CD14-positive monocyte (primary cell): ENCODE measurements at regions not wholly inside any gene's neighbourhood (a gene's known extent, or its start where the extent isn't known, plus 50 kb on each side); places are given as distances from the start of the nearest gene placed in this dataset.

Experiments used
- DNase-seq, 3 donors: peaks; one replicate each; pipeline ENCODE4 v3.0.0-alpha.2; 2011 to 2022
- H2AFZ ChIP-seq: 2 replicates; pipeline ENCODE4 v1.6.0; 2012; ENCODE audit warnings: mild to moderate bottlenecking, low read depth, low read length, inconsistent platforms; ENCODE audit not compliant: insufficient read depth, poor library complexity, severe bottlenecking
- H3K27ac ChIP-seq, 2 donors: 1 replicate in 1 of 2; 2 replicates in 1 of 2; pipeline ENCODE4 v1.5.1; 2012 to 2013; ENCODE audit warnings: low read length in 2 of 2, control low read depth in 1 of 2, inconsistent platforms in 1 of 2, low read depth in 1 of 2, mild to moderate bottlenecking in 1 of 2
- H3K27me3 ChIP-seq, 2 donors: one replicate each; pipeline versions ENCODE4 v1.6.0 to v1.6.1; 2011 to 2013; ENCODE audit warnings: low read length in 2 of 2; ENCODE audit not compliant: control insufficient read depth in 2 of 2, insufficient read depth in 2 of 2
- H3K36me3 ChIP-seq, 2 donors: replicated peaks in 1 of 2; 1 replicate in 1 of 2; 2 replicates in 1 of 2; pipeline versions ENCODE4 v1.5.1 to v1.6.1; 2012 to 2013; ENCODE audit warnings: low read length in 2 of 2, control low read depth in 1 of 2, inconsistent platforms in 1 of 2, mild to moderate bottlenecking in 1 of 2; ENCODE audit not compliant: insufficient read depth in 2 of 2, control insufficient read depth in 1 of 2
- H3K4me1 ChIP-seq, 2 donors: 1 replicate in 1 of 2; 2 replicates in 1 of 2; pipeline versions ENCODE4 v1.5.1 to v1.6.1; 2012 to 2013; ENCODE audit warnings: low read length in 2 of 2, control low read depth in 1 of 2, inconsistent platforms in 1 of 2, mild to moderate bottlenecking in 1 of 2, moderate library complexity in 1 of 2; ENCODE audit not compliant: insufficient read depth in 2 of 2, control insufficient read depth in 1 of 2
- H3K4me2 ChIP-seq: replicated peaks from 2 replicates; pipeline ENCODE3; 2012; ENCODE audit warnings: low read length, moderate library complexity, mild to moderate bottlenecking; ENCODE audit not compliant: poor library complexity, severe bottlenecking; ENCODE audit errors: extremely low read depth
- H3K4me3 ChIP-seq, 3 experiments: fragments of 200-600 bp in 1 of 3; sonication (generic) in 1 of 3; replicated peaks in 1 of 3; 1 replicate in 2 of 3; 2 replicates in 1 of 3; pipeline ENCODE4 v1.5.1; 2011 to 2013; ENCODE audit warnings: low read length in 3 of 3, mild to moderate bottlenecking in 3 of 3, control low read depth in 2 of 3, low read depth in 2 of 3, inconsistent platforms in 1 of 3, moderate library complexity in 1 of 3
- H3K79me2 ChIP-seq: 2 replicates; pipeline ENCODE4 v1.6.0; 2012; ENCODE audit warnings: mild to moderate bottlenecking, control low read depth, inconsistent platforms, low read length, moderate library complexity; ENCODE audit not compliant: insufficient read depth
- H3K9ac ChIP-seq: 2 replicates; pipeline ENCODE4 v1.6.0; 2017; ENCODE audit warnings: low read length, mild to moderate bottlenecking; ENCODE audit not compliant: insufficient read depth, poor library complexity, severe bottlenecking
- H3K9me3 ChIP-seq, 2 donors: replicated peaks in 1 of 2; 1 replicate in 1 of 2; 2 replicates in 1 of 2; pipeline versions ENCODE4 v1.5.1 to v1.6.1; 2012 to 2013; ENCODE audit warnings: low read length in 2 of 2, control low read depth in 1 of 2; ENCODE audit not compliant: control insufficient read depth in 1 of 2, insufficient read depth in 1 of 2
- H4K20me1 ChIP-seq: 2 replicates; pipeline ENCODE4 v1.6.0; 2012; ENCODE audit warnings: mild to moderate bottlenecking, low read length, control low read depth, moderate library complexity; ENCODE audit not compliant: insufficient read depth
- H3K27ac Mint-ChIP-seq, 7 donors: one replicate each; pipeline ENCODE4 v1.8.0; 2020; ENCODE audit warnings: mild to moderate bottlenecking in 7 of 7, mixed read lengths in 7 of 7, moderate library complexity in 6 of 7, inconsistent platforms in 2 of 7
- H3K27me3 Mint-ChIP-seq, 3 donors: one replicate each; pipeline ENCODE4 v1.8.0; 2021 to 2022; ENCODE audit warnings: low read depth in 3 of 3, mild to moderate bottlenecking in 3 of 3, mixed read lengths in 3 of 3, moderate library complexity in 3 of 3, inconsistent platforms in 1 of 3
- H3K36me3 Mint-ChIP-seq, 2 donors: one replicate each; pipeline ENCODE4 v1.8.0; 2020; ENCODE audit warnings: mixed read lengths in 2 of 2, inconsistent platforms in 1 of 2, mild to moderate bottlenecking in 1 of 2
- H3K4me1 Mint-ChIP-seq: one replicate; pipeline ENCODE4 v1.8.0; 2020; ENCODE audit warnings: mild to moderate bottlenecking, mixed read lengths
- H3K4me3 Mint-ChIP-seq, 2 donors: one replicate each; pipeline ENCODE4 v1.8.0; 2020; ENCODE audit warnings: mild to moderate bottlenecking in 2 of 2, mixed read lengths in 2 of 2, moderate library complexity in 1 of 2
- H3K9me3 Mint-ChIP-seq, 7 donors: one replicate each; pipeline ENCODE4 v1.8.0; 2020 to 2022; ENCODE audit warnings: mixed read lengths in 7 of 7, mild to moderate bottlenecking in 6 of 7, moderate library complexity in 6 of 7, inconsistent platforms in 2 of 7
- CTCF ChIP-seq: fragments of 200-600 bp; IDR thresholded peaks from one replicate; pipeline ENCODE4 v1.8.0; 2022; ENCODE audit warnings: antibody characterized with exemption, mild to moderate bottlenecking
- WGBS: methylation state at CpG from one replicate; pipeline ENCODE4 v1.1.5; 2013; ENCODE audit warnings: missing lambda C conversion rate; ENCODE audit not compliant: insufficient coverage; 5-methylcytosine and 5-hydroxymethylcytosine counted together
- intact Hi-C, 2 donors: fragments of 100-400 bp; cut with micrococcal nuclease; formaldehyde crosslinking; loops; one replicate each; pipeline versions ENCODE4 v1.15.0 to v1.15.1; 2023

GRCh38 chr2:48116497-48116896 is 198.0 kb upstream of the FOXN2 start:
- Histone ChIP-seq H3K27me3 (no peaks in the 10 kb centered on the region), H3K4me2 (no peak overlapping the region), H3K9ac (no peak overlapping the region), H3K79me2 (peaks cover 4% of the 10 kb centered on the region), H3K9me3 (no peaks in the 10 kb centered on the region), H2AFZ (no peak overlapping the region), H3K27ac (no peak overlapping the region), H4K20me1 (no peaks in the 10 kb centered on the region), H3K4me3 (no peak overlapping the region), H3K36me3 (no peaks in the 10 kb centered on the region), H3K4me1 (peaks cover 58 to 71% of the 10 kb centered on the region in 2 donors)
- Mint-ChIP-seq H3K36me3 (peaks cover 0 to 3% of the 10 kb centered on the region in 2 donors), H3K9me3 (peaks cover 0 to 2% (median 0%) of the 10 kb centered on the region in 7 donors), H3K4me3 (no peak overlapping the region), H3K27ac (no peak overlapping the region), H3K27me3 (no peaks in the 10 kb centered on the region), H3K4me1 (peaks cover 60% of the 10 kb centered on the region)
- DNase-seq: peak in 2 of 3 donors; percentile 25 to 67
- intact Hi-C loops: no loop called here
- no peak for TF ChIP-seq CTCF

GRCh38 chr2:48118895-48119294 is 195.6 kb upstream of the FOXN2 start:
- intact Hi-C loops: no loop called here
- H3K4me3 ChIP-seq: no peak overlapping the region
- no peak overlapping the region for H3K4me2 ChIP-seq
- H3K36me3 Mint-ChIP-seq: peaks cover 0 to 3% of the 10 kb centered on the region in 2 donors
- H3K27ac ChIP-seq: no peak overlapping the region
- H3K9me3 Mint-ChIP-seq: peaks cover 0 to 2% (median 0%) of the 10 kb centered on the region in 7 donors
- H3K4me1 Mint-ChIP-seq: peaks cover 43% of the 10 kb centered on the region
- H3K79me2 ChIP-seq: no peaks in the 10 kb centered on the region
- WGBS: 96% methylated on average over 5 of the region's 6 CpGs
- H3K9me3 ChIP-seq: no peaks in the 10 kb centered on the region
- no peaks in the 10 kb centered on the region for H3K27me3 Mint-ChIP-seq
- H3K9ac ChIP-seq: no peak overlapping the region
- DNase-seq: no peak
- no peaks in the 10 kb centered on the region for H3K36me3 ChIP-seq
- H3K27ac Mint-ChIP-seq: peak overlapping the region in 2 of 7 donors; percentile 54 to 58
- H3K27me3 ChIP-seq: no peaks in the 10 kb centered on the region
- H3K4me3 Mint-ChIP-seq: no peak overlapping the region
- H2AFZ ChIP-seq: no peak overlapping the region
- peaks cover 40 to 52% of the 10 kb centered on the region in 2 donors for H3K4me1 ChIP-seq
- TF ChIP-seq CTCF: no peak
- no peaks in the 10 kb centered on the region for H4K20me1 ChIP-seq
